ENCODE measurements at regions not wholly inside any gene's neighbourhood (a gene's known extent, or its start where the extent isn't known, plus 50 kb on each side); places are given as distances from the start of the nearest gene placed in this dataset.
A peak's percentile ranks its signal among the peaks of the same experiment; 100 is the strongest.
"Not testable (repeated sequence)": the region's sequence is repeated elsewhere in the genome, so short reads cannot be mapped to it uniquely, and the experiment has no call there.

DNA sequence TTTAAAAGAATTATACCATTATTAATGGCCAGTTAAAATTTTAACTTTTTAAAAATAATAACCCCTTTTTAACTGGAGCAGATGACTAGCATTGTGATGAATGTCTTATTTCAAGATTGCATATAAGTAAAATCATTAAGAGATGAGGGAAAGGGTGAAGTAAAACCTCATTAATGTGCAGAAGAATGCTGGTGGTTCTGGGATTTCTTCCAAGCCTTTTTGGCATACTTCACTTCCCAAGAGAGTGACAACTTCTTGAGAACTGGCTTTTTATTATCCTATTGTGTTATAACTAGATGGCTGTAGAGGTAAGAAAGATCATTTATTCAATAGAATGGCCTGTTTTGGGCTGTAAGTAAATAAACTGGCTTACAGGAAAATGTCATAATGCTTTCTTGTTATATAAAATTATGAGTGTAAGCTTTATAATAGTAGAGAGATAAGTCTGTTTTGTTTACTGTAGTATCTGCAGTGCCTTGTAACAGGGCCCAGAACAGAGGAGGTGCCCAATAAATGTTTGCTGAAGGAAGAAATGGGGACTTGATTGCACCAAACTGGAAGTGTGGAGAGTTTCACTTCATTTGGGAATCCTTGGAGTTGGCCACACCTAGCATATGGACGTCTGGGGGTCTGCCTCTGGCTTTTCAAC, 242.9 kb upstream of the PITX2 start:
- H3K36me3 ChIP-seq (ENCODE audit: control insufficient read depth, insufficient read depth, low read length), result no peaks in the 10 kb centered on the region
- H3K9me3 ChIP-seq (ENCODE audit: control insufficient read depth, insufficient read depth, low read depth, low read length), result no peaks in the 10 kb centered on the region
- H3K4me3 ChIP-seq (ENCODE audit: low read depth, low read length), result no peak overlapping the region
- H3K27me3 ChIP-seq (ENCODE audit: control insufficient read depth, insufficient read depth, low read length), result no peaks in the 10 kb centered on the region
- H3K9ac ChIP-seq (ENCODE audit: low read length), result no peak overlapping the region
- H3K27ac ChIP-seq (ENCODE audit: low read depth, low read length), result no peak overlapping the region
- no peaks in the 10 kb centered on the region for H3K4me1 ChIP-seq (ENCODE audit: control insufficient read depth, insufficient read depth, low read length)

DNA sequence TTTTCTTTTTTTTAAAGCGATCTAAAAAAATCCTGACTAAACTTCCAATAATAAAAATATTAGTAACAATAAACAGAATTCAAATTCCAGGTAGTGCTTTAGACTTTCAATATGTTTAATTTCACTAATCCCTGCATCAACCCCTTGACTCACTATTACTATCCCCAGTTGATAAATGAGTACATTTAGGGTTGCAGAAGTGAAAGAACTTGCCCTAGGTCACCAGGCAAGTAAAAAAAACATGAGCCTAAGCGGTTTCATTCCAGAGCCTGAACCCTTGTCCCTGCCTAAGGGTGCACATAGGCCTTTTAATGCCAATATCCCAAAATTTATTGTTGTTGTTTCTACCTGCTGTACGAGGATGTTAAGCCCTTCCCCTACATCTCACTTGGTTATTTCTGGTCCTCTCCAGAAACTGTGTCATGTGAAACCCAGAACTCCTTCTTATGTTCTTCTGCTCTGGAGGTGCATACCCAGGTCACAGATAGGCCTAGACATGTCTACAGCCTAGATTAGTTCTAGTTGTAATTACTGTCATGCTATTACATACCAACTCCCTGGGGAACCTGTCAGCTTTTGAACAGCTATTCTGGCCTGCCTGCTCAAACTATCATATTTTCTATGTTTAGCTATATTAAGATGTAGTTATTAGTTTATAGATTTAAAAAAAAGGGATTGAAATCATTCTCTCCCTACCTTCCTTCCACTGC, 244.5 kb upstream of the PITX2 start:
- no peaks in the 10 kb centered on the region for H3K36me3 ChIP-seq (ENCODE audit: control insufficient read depth, insufficient read depth, low read length)
- no peak overlapping the region for H3K27ac ChIP-seq (ENCODE audit: low read depth, low read length)
- no peaks in the 10 kb centered on the region for H3K4me1 ChIP-seq (ENCODE audit: control insufficient read depth, insufficient read depth, low read length)
- H3K27me3 ChIP-seq (ENCODE audit: control insufficient read depth, insufficient read depth, low read length), result no peaks in the 10 kb centered on the region
- no peak overlapping the region for H3K9ac ChIP-seq (ENCODE audit: low read length)
- H3K9me3 ChIP-seq (ENCODE audit: control insufficient read depth, insufficient read depth, low read depth, low read length), result no peaks in the 10 kb centered on the region
- H3K4me3 ChIP-seq (ENCODE audit: low read depth, low read length), result no peak overlapping the region

DNA sequence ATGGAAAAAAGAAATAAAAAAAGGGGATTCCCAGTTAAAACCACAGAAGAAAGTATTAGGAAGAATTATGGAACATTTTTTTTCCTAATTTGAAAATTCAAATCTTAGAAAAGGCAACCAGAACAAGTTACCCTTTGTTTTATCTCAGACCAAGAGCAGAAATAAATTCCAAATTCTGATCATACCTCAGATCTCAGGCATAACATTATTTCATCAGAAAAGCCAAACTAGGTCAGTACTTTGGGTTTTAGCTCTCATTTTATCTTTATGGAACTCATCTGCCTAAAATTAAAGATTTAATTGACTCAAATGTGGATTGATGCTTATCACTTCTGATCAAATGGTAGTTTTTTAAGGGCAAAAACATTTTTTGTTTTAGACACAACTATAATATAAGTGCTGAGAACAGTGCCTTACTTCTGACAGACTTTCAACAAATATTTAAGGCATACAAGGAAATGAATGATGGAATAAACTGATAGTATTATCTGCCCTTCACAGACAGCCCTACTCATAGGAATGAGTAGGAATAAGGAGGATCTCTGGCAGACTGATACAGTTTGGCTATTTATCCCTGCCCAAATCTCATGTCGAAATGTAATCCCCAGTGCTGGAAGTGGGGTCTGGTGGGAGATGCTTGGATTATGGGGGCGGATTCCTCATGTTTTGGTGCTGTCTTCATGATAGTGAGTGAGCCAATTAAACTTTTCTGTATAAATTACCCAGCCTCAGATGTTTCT, 245.3 kb upstream of the PITX2 start:
- H3K36me3 ChIP-seq (ENCODE audit: control insufficient read depth, insufficient read depth, low read length), result no peaks in the 10 kb centered on the region
- no peaks in the 10 kb centered on the region for H3K4me1 ChIP-seq (ENCODE audit: control insufficient read depth, insufficient read depth, low read length)
- no peaks in the 10 kb centered on the region for H3K27me3 ChIP-seq (ENCODE audit: control insufficient read depth, insufficient read depth, low read length)
- no peak overlapping the region for H3K27ac ChIP-seq (ENCODE audit: low read depth, low read length)
- H3K4me3 ChIP-seq (ENCODE audit: low read depth, low read length), result no peak overlapping the region
- no peaks in the 10 kb centered on the region for H3K9me3 ChIP-seq (ENCODE audit: control insufficient read depth, insufficient read depth, low read depth, low read length)
- no peak overlapping the region for H3K9ac ChIP-seq (ENCODE audit: low read length)

DNA sequence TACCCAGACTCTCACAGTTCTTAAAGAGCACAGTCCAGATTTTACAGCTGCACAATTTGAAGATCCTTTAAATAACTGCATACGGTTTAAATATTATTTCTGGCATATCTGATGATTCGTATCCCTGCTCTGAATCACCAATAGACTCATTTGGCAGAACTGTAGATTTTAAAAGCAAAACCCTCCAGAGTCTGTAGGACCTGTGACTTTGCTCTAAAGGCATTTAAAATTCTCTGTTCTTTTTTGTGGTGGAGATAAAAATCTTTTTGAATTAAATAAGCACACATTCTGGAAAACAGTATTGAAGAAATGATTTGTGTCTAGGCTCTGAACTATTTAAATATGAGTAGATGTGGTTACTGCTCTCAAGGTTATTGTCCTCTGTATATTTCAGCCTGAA, 246.2 kb upstream of the PITX2 start:
- H3K9ac ChIP-seq (ENCODE audit: low read length), result no peak overlapping the region
- H3K27me3 ChIP-seq (ENCODE audit: control insufficient read depth, insufficient read depth, low read length), result no peaks in the 10 kb centered on the region
- H3K36me3 ChIP-seq (ENCODE audit: control insufficient read depth, insufficient read depth, low read length), result no peaks in the 10 kb centered on the region
- no peak overlapping the region for H3K4me3 ChIP-seq (ENCODE audit: low read depth, low read length)
- H3K27ac ChIP-seq (ENCODE audit: low read depth, low read length), result no peak overlapping the region
- H3K9me3 ChIP-seq (ENCODE audit: control insufficient read depth, insufficient read depth, low read depth, low read length), result no peaks in the 10 kb centered on the region
- no peaks in the 10 kb centered on the region for H3K4me1 ChIP-seq (ENCODE audit: control insufficient read depth, insufficient read depth, low read length)

DNA sequence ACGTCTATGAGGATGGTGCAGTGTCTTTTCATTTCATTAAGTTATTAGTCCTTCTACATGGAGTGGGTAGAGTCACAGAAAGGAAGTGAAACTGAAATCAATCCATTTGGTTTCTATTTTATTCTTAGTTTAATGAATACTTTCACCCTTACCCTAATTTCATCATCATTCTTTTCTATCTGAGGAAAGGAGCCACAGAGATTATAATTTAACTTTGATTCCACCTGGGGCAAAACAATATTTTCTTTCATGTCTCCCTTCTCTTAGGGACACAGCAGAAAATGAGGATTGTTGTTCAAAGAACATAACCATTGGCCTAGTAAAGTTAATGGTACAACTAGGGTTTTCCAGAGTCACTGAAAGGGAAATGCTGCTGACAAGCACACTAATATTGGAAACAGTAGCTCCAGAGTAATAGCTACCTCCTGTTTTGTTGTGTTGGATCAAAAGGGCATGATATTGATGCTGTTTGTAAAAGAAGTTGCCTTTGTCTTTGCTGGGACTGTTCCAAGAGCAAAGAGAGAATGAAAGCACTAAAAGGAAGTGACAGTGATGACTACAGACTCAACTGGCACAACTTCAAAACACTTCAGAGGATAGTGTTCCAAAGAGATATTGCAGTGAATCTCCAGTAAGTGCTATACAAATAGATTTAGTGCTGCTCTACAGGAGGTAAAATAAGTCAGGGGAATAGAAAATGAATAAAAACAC, 247.1 kb upstream of the PITX2 start:
- Histone ChIP-seq H3K9ac (ENCODE audit: low read length) (no peak overlapping the region), H3K36me3 (ENCODE audit: control insufficient read depth, insufficient read depth, low read length) (no peaks in the 10 kb centered on the region), H3K4me1 (ENCODE audit: control insufficient read depth, insufficient read depth, low read length) (no peaks in the 10 kb centered on the region), H3K9me3 (ENCODE audit: control insufficient read depth, insufficient read depth, low read depth, low read length) (no peaks in the 10 kb centered on the region), H3K4me3 (ENCODE audit: low read depth, low read length) (no peak overlapping the region), H3K27me3 (ENCODE audit: control insufficient read depth, insufficient read depth, low read length) (no peaks in the 10 kb centered on the region), H3K27ac (ENCODE audit: low read depth, low read length) (no peak overlapping the region)

DNA sequence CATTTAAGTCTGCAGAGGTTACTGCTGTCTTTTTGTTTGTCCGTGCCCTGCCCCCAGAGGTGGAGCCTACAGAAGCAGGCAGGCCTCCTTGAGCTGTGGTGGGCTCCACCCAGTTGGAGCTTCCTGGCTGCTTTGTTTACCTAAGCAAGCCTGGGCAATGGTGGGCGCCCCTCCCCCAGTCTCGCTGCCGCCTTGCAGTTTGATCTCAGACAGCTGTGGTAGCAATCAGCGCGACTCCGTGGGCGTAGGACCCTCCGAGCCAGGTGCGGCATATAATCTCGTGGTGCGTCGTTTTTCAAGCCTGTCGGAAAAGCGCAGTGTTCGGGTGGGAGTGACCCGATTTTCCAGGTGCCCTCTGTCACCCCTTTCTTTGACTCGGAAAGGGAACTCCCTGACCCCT, 253.3 kb upstream of the PITX2 start:
- Histone ChIP-seq H3K9ac (ENCODE audit: low read length) (peak overlapping the region; percentile 77), H3K4me3 (ENCODE audit: low read depth, low read length) (peak overlapping the region; percentile 60)
- H3K27me3 ChIP-seq (ENCODE audit: control insufficient read depth, insufficient read depth, low read length), result not testable (repeated sequence)

DNA sequence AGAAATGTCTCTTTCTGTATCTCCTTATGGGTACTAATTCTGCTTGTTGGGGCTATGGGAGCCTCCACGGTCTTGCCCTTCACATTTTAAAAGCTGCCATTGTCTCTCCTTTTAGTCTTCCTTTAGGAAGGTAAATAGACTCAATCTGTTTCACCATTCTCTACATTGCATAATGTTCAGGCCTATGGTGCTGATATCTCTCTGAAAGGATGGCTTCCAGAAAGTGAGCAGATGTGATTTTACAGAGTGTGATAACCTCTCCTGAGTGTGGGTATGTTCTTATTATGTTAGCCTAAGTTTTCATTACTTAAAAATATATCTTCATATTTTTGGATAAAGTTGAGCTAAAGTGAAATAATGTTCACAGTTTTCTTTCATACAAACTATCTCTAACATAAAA, 254.0 kb upstream of the PITX2 start:
- Histone ChIP-seq H3K4me3 (ENCODE audit: low read depth, low read length) (peak overlapping the region; percentile 60), H3K36me3 (ENCODE audit: control insufficient read depth, insufficient read depth, low read length) (no peaks in the 10 kb centered on the region), H3K27me3 (ENCODE audit: control insufficient read depth, insufficient read depth, low read length) (no peaks in the 10 kb centered on the region), H3K4me1 (ENCODE audit: control insufficient read depth, insufficient read depth, low read length) (peaks cover 11% of the 10 kb centered on the region), H3K27ac (ENCODE audit: low read depth, low read length) (0 out of 2 replicates have a peak overlapping the region, but pooled peaks have one; percentile 48), H3K9ac (ENCODE audit: low read length) (peak overlapping the region; percentile 77), H3K9me3 (ENCODE audit: control insufficient read depth, insufficient read depth, low read depth, low read length) (no peaks in the 10 kb centered on the region)

More for the DNA sequence above, 253.3 kb upstream of the PITX2 start:
- H3K27ac ChIP-seq (ENCODE audit: low read depth, low read length); H3K36me3 ChIP-seq (ENCODE audit: control insufficient read depth, insufficient read depth, low read length); H3K9me3 ChIP-seq (ENCODE audit: control insufficient read depth, insufficient read depth, low read depth, low read length): not testable (repeated sequence)
- H3K4me1 ChIP-seq (ENCODE audit: control insufficient read depth, insufficient read depth, low read length), result peaks cover 11% of the 10 kb centered on the region

DNA sequence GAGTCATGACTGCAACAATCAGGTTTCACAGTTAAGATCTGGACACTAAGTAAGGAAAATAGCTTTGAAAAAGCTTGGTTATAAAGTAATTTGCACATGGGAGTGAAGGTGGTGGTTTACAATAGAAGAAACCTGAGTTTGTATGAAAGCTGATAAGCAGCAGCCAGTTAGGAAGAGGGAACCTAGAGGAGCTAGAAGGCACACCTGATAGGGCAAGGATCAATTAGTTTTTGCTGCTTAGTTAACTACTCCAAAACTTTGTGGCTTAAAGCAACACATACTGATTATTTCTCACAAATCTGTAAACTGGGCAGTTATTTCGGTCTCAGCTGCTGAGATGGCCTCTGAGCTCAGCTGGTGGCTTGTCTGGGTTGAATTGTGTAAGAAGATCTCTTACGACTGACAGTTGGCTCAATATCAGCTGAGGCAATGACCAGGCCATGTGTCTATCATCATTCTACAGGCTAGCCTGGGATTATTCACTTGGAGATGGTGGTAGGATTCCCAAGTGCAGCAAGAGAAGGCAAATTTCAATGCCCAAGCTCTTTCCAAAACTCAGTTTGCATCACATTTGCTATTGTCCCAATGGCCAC, 255.0 kb upstream of the PITX2 start:
- no peak overlapping the region for H3K4me3 ChIP-seq (ENCODE audit: low read depth, low read length)
- no peaks in the 10 kb centered on the region for H3K9me3 ChIP-seq (ENCODE audit: control insufficient read depth, insufficient read depth, low read depth, low read length)
- no peak overlapping the region for H3K27ac ChIP-seq (ENCODE audit: low read depth, low read length)
- H3K9ac ChIP-seq (ENCODE audit: low read length), result no peak overlapping the region
- peaks cover 11% of the 10 kb centered on the region for H3K4me1 ChIP-seq (ENCODE audit: control insufficient read depth, insufficient read depth, low read length)
- H3K27me3 ChIP-seq (ENCODE audit: control insufficient read depth, insufficient read depth, low read length), result no peaks in the 10 kb centered on the region
- H3K36me3 ChIP-seq (ENCODE audit: control insufficient read depth, insufficient read depth, low read length), result no peaks in the 10 kb centered on the region

DNA sequence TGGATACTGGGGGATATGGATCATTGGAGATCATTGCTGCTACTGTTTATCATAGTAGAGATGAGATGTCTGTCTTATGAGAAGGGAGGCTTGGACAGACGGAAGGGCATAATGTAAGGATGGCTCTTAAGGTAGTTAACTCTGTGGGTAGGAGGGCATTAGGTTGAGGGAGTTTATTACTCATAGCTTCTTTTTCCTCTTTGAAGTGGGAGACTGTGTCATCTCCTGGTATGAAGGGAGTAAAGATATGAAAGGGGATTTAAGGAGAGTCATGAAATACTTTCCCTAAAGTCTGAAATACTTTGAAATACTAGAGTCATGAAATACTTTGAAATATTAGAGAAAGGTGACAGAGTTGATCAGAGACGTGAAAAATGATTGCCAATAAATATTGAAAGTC, 255.5 kb upstream of the PITX2 start:
- no peaks in the 10 kb centered on the region for H3K9me3 ChIP-seq (ENCODE audit: control insufficient read depth, insufficient read depth, low read depth, low read length)
- H3K4me3 ChIP-seq (ENCODE audit: low read depth, low read length), result no peak overlapping the region
- no peak overlapping the region for H3K27ac ChIP-seq (ENCODE audit: low read depth, low read length)
- no peaks in the 10 kb centered on the region for H3K36me3 ChIP-seq (ENCODE audit: control insufficient read depth, insufficient read depth, low read length)
- H3K4me1 ChIP-seq (ENCODE audit: control insufficient read depth, insufficient read depth, low read length), result peaks cover 11% of the 10 kb centered on the region
- no peaks in the 10 kb centered on the region for H3K27me3 ChIP-seq (ENCODE audit: control insufficient read depth, insufficient read depth, low read length)
- H3K9ac ChIP-seq (ENCODE audit: low read length), result no peak overlapping the region

DNA sequence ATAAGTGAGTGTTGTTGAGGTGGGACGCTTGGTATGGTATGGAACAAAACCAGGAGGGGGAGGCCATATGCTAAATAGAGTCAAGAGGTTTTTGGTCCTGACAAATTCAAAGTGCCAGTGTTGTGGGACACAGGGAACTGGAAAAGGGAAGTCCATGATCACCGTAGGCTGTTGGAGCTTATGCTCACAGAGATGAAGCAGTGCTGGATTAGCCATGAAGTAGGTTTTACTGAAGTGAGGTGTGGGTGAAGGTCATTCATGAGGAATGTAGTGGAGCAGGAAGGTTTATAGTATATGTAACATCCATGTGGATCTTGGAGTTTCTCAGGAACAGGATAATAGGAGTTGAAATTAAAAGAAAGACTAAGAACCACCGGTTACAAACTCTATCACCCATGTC, 256.1 kb upstream of the PITX2 start:
- Histone ChIP-seq H3K36me3 (ENCODE audit: control insufficient read depth, insufficient read depth, low read length) (no peaks in the 10 kb centered on the region), H3K27ac (ENCODE audit: low read depth, low read length) (no peak overlapping the region), H3K4me3 (ENCODE audit: low read depth, low read length) (no peak overlapping the region), H3K9ac (ENCODE audit: low read length) (no peak overlapping the region), H3K9me3 (ENCODE audit: control insufficient read depth, insufficient read depth, low read depth, low read length) (no peaks in the 10 kb centered on the region), H3K4me1 (ENCODE audit: control insufficient read depth, insufficient read depth, low read length) (peaks cover 11% of the 10 kb centered on the region), H3K27me3 (ENCODE audit: control insufficient read depth, insufficient read depth, low read length) (no peaks in the 10 kb centered on the region)
